Psoas muscle (tissue), 7 donors: ENCODE measurements at regions not wholly inside any gene's neighbourhood (a gene's known extent, or its start where the extent isn't known, plus 50 kb on each side); places are given as distances from the start of the nearest gene placed in this dataset.

Experiments
- ATAC-seq, 4 donors: fragments of 200-7000 bp; cut with Tn5 transposase; one replicate each; pipeline ENCODE4 v1.9.1; 2020; ENCODE audit warnings: moderate library complexity in 3 of 4, mild to moderate bottlenecking in 2 of 4
- DNase-seq, 2 donors: peaks; one replicate each; pipeline ENCODE4 v3.0.0-alpha.2; 2020
- H3K27ac ChIP-seq: fragments of 200-600 bp; one replicate; pipeline ENCODE4 v1.8.0; 2022
- H3K27me3 ChIP-seq, 3 donors: fragments of 200-600 bp in 1 of 3; one replicate each; pipeline versions ENCODE4 v1.6.1 to v1.8.0; 2013 to 2022; ENCODE audit warnings: low read length in 2 of 3, mild to moderate bottlenecking in 2 of 3, moderate library complexity in 1 of 3; ENCODE audit not compliant: insufficient read depth in 3 of 3
- H3K36me3 ChIP-seq, 2 donors: fragments of 200-600 bp in 1 of 2; one replicate each; pipeline versions ENCODE4 v1.6.1 to v1.8.0; 2013 to 2022; ENCODE audit warnings: low read depth in 1 of 2, mild to moderate bottlenecking in 1 of 2, moderate library complexity in 1 of 2; ENCODE audit not compliant: insufficient read depth in 1 of 2
- H3K4me1 ChIP-seq: fragments of 200-600 bp; one replicate; pipeline ENCODE4 v1.8.0; 2022
- H3K4me3 ChIP-seq: fragments of 200-600 bp; one replicate; pipeline ENCODE4 v1.8.0; 2022; ENCODE audit warnings: mild to moderate bottlenecking
- H3K9me3 ChIP-seq: fragments of 200-600 bp; one replicate; pipeline ENCODE4 v1.8.0; 2022
- CTCF ChIP-seq: fragments of 200-600 bp; IDR thresholded peaks from one replicate; pipeline ENCODE4 v1.8.0; 2022; ENCODE audit warnings: antibody characterized with exemption
- WGBS, 3 donors: extraction: QIAGEN DNeasy Blood & Tissue Kit; methylation state at CpG; one replicate each; pipeline versions ENCODE4 v1.1.6 to v1.1.7; 2013; 5-methylcytosine and 5-hydroxymethylcytosine counted together
- intact Hi-C, 2 donors: fragments of 100-400 bp; cut with DNase I; formaldehyde crosslinking; loops; one replicate each; pipeline versions ENCODE4 v1.11.0 to v1.14.2; 2022
- donor health status: healthy with polysubstance abuse.
- donor health status: DM: no; HTN: no; CAD: no; lungs with moderate emphysema.
- donor health status: Bipolar disorder and iron deficiency.
- donor health status: healthy.
- donor health status: DM: yes; HTN: yes; CAD: no.
- donor health status: DM: no; HTN: no; CAD: no.
- donor health status: DM: yes; HTN: yes; CAD: no.

DNA sequence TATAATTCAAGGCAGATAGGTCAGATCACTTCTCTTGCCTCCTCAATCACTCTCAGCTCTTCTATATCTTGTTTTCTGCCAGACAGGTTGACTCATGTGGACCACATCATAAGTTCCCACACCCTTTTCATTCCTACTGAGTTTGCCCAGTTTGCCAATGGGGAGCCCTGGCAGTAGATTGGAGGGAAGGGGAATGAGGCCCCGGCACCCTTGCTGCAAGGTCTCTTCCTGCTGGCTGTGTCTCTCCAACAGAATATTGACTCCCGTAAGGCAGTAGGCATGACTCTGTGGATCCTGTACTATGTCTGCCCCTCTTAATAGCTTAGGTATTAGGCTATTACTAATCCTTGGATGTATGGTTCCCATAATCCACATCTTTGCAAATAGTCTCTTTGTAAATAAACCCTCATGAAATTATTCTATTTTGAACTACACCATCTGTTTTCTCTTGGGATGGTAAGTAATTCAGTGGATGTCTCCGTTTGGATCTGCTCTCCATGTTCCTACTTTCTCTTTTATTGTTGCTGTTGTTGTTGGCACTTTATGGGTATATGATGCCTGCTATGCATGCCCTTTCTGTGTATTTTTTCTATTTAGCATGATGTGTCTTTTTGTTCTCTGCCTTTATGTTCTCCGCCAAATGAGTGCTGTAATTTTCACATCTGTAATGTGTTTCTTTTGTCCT lies 65.5 kb upstream of the DCBLD2 start:
- TF ChIP-seq CTCF, result no peak
- Histone ChIP-seq H3K36me3 (no peaks in the 10 kb centered on the region), H3K27me3 (no peaks in the 10 kb centered on the region), H3K27ac (no peak overlapping the region), H3K9me3 (no peaks in the 10 kb centered on the region), H3K4me1 (no peaks in the 10 kb centered on the region), H3K4me3 (no peak overlapping the region)
- intact Hi-C loops, result no loop called here
- ATAC-seq (no peak), DNase-seq (no peak)
- 68 to 74% (median 69%) methylated on average over 4 of the region's 4 CpGs for WGBS, 3 donors

DNA sequence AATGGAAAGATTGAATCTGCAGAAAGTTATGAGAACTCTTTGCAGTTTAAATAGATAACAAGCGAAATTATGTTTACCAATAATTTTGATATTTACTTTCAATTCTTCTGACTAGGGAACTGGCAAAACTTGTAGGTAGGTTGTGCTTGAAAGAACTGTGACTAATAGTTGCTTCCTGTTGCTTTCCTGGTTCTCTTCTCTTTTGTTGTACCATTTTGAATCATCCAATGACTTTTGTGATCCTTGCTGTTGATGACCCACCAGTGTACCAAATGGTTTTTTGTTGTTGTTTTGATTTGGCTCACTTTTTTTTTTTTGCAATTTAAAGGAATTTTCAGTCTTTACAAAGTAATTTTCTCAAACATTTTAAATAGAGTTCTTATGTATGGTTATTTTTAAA lies 64.9 kb upstream of the DCBLD2 start:
- ATAC-seq, result no peak
- no peaks in the 10 kb centered on the region for H3K9me3 ChIP-seq
- no peak for DNase-seq

GRCh38 chr3:98964784-98965183 lies 63.3 kb upstream of the DCBLD2 start:
- no peak for TF ChIP-seq CTCF
- ATAC-seq, result no peak

More for the DNA sequence above, 64.9 kb upstream of the DCBLD2 start:
- no peak for TF ChIP-seq CTCF
- intact Hi-C loops, result no loop called here
- H3K27me3 ChIP-seq, result no peaks in the 10 kb centered on the region
- H3K4me1 ChIP-seq, result no peaks in the 10 kb centered on the region
- no peaks in the 10 kb centered on the region for H3K36me3 ChIP-seq
- H3K27ac ChIP-seq, result no peak overlapping the region
- H3K4me3 ChIP-seq, result no peak overlapping the region
- WGBS, 3 donors, result 92 to 97% (median 95%) methylated on average over 1 of the region's 1 CpG

GRCh38 chr3:98963546-98963945 lies 62.1 kb upstream of the DCBLD2 start:
- H3K4me1 ChIP-seq, result no peaks in the 10 kb centered on the region
- 80 to 87% (median 84%) methylated on average over 2 of the region's 2 CpGs for WGBS, 3 donors
- H3K27me3 ChIP-seq, result no peaks in the 10 kb centered on the region
- no peaks in the 10 kb centered on the region for H3K36me3 ChIP-seq
- ATAC-seq (no peak), DNase-seq (no peak)
- no peak for TF ChIP-seq CTCF
- no peaks in the 10 kb centered on the region for H3K9me3 ChIP-seq
- intact Hi-C loops, result no loop called here
- no peak overlapping the region for H3K4me3 ChIP-seq
- no peak overlapping the region for H3K27ac ChIP-seq

More at GRCh38 chr3:98964784-98965183, 63.3 kb upstream of the DCBLD2 start:
- intact Hi-C loops, result no loop called here
- Histone ChIP-seq H3K9me3 (no peaks in the 10 kb centered on the region), H3K27me3 (no peaks in the 10 kb centered on the region), H3K36me3 (no peaks in the 10 kb centered on the region), H3K4me1 (no peaks in the 10 kb centered on the region), H3K4me3 (no peak overlapping the region), H3K27ac (no peak overlapping the region)
- no peak for DNase-seq
- WGBS, 3 donors, result 67 to 71% (median 68%) methylated on average over 2 of the region's 2 CpGs

GRCh38 chr3:98962951-98963350 lies 61.5 kb upstream of the DCBLD2 start:
- Histone ChIP-seq H3K4me3 (no peak overlapping the region), H3K27me3 (no peaks in the 10 kb centered on the region), H3K4me1 (no peaks in the 10 kb centered on the region), H3K9me3 (no peaks in the 10 kb centered on the region), H3K27ac (no peak overlapping the region), H3K36me3 (no peaks in the 10 kb centered on the region)
- ATAC-seq (no peak), DNase-seq (no peak)
- no peak for TF ChIP-seq CTCF
- intact Hi-C loops, result no loop called here
